ENCODE measurements at regions not wholly inside any gene's neighbourhood (a gene's known extent, or its start where the extent isn't known, plus 50 kb on each side); places are given as distances from the start of the nearest gene placed in this dataset.

- Histone ChIP-seq H3K4me2 (ENCODE audit: low read length) (no peak overlapping the region), H3K9me2 (replicated peaks; ENCODE audit: low read length) (no peaks in the 10 kb centered on the region), H2AFZ (ENCODE audit: low read length) (no peak overlapping the region), H3K36me3 (ENCODE audit: low read depth, low read length) (no peaks in the 10 kb centered on the region), H3K9ac (ENCODE audit: low read length) (no peak overlapping the region), H3K9me3 (ENCODE audit: low read length) (no peaks in the 10 kb centered on the region), H3K4me3 (ENCODE audit: low read length) (no peak overlapping the region), H3K27ac (ENCODE audit: low read length) (no peak overlapping the region), H3K4me1 (ENCODE audit: insufficient read depth, low read length) (no peaks in the 10 kb centered on the region), H3F3A (ENCODE audit: low read length, unreplicated experiment) (no peaks in the 10 kb centered on the region), H3K27me3 (ENCODE audit: low read length) (no peaks in the 10 kb centered on the region), H4K20me1 (ENCODE audit: low read length) (no peaks in the 10 kb centered on the region), H3K79me2 (ENCODE audit: low read length) (no peaks in the 10 kb centered on the region)
- intact Hi-C loops (cut with micrococcal nuclease) = no loop called here
- BruUV-seq (replicated peaks) = no TSS peak
- DNase-seq (no peak), ATAC-seq (no peak)
- TF ChIP-seq EZH2 (IDR thresholded peaks at IDR 0.05; ENCODE audit: low read length, unreplicated experiment) (no peak), EZH2phosphoT487 (IDR thresholded peaks at IDR 0.05; ENCODE audit: borderline replicate concordance, low read length) (no peak)
- ChIA-PET POLR2A (ENCODE audit: unreplicated experiment) (no interaction called here), CTCF (no interaction called here)
Measured at GRCh38 chr10:131480861-131481260, 169.3 kb upstream of the TCERG1L start.

- TF ChIP-seq CTCF (conservative IDR thresholded peaks at IDR 0.05; ENCODE audit: low read depth, low read length) (no peak), EZH2 (IDR thresholded peaks at IDR 0.05; ENCODE audit: low read length, unreplicated experiment) (no peak)
- Histone ChIP-seq H3K79me2 (ENCODE audit: low read length) (no peaks in the 10 kb centered on the region), H3K4me1 (ENCODE audit: insufficient read depth, low read length) (no peaks in the 10 kb centered on the region), H4K20me1 (ENCODE audit: low read length) (no peaks in the 10 kb centered on the region), H3K9ac (ENCODE audit: low read length) (no peak overlapping the region), H3K4me2 (ENCODE audit: low read length) (no peak overlapping the region), H3K36me3 (ENCODE audit: low read depth, low read length) (no peaks in the 10 kb centered on the region), H3K4me3 (ENCODE audit: low read length) (no peak overlapping the region), H3K9me3 (ENCODE audit: low read length) (no peaks in the 10 kb centered on the region), H3F3A (ENCODE audit: low read length, unreplicated experiment) (no peaks in the 10 kb centered on the region), H3K9me2 (replicated peaks; ENCODE audit: low read length) (no peaks in the 10 kb centered on the region), H2AFZ (ENCODE audit: low read length) (no peak overlapping the region), H3K27me3 (ENCODE audit: low read length) (no peaks in the 10 kb centered on the region), H3K27ac (ENCODE audit: low read length) (no peak overlapping the region)
- no peak for DNase-seq
- intact Hi-C loops (cut with micrococcal nuclease) = no loop called here
- ChIA-PET CTCF (no interaction called here), POLR2A (ENCODE audit: unreplicated experiment) (no interaction called here)
- BruUV-seq (replicated peaks) = no TSS peak
- no peak for ATAC-seq
Measured at GRCh38 chr10:131485732-131486131, 174.2 kb upstream of the TCERG1L start.

GRCh38 chr10:131487822-131488221 lies 176.3 kb upstream of the TCERG1L start:
- intact Hi-C loops (cut with micrococcal nuclease) = no loop called here
- no peak overlapping the region for H3K4me3 ChIP-seq (ENCODE audit: low read length)
- no TSS peak for BruUV-seq (replicated peaks)
- H3K36me3 ChIP-seq (ENCODE audit: low read depth, low read length) = no peaks in the 10 kb centered on the region
- H3K9me3 ChIP-seq (ENCODE audit: low read length) = no peaks in the 10 kb centered on the region
- no peak overlapping the region for H3K9ac ChIP-seq (ENCODE audit: low read length)
- no peaks in the 10 kb centered on the region for H3K27me3 ChIP-seq (ENCODE audit: low read length)
- no peaks in the 10 kb centered on the region for H3F3A ChIP-seq (ENCODE audit: low read length, unreplicated experiment)
- no peaks in the 10 kb centered on the region for H4K20me1 ChIP-seq (ENCODE audit: low read length)
- no peak overlapping the region for H3K27ac ChIP-seq (ENCODE audit: low read length)
- no peaks in the 10 kb centered on the region for H3K4me1 ChIP-seq (ENCODE audit: insufficient read depth, low read length)
- DNase-seq (no peak), ATAC-seq (no peak)
- H2AFZ ChIP-seq (ENCODE audit: low read length) = no peak overlapping the region
- no peaks in the 10 kb centered on the region for H3K9me2 ChIP-seq (replicated peaks; ENCODE audit: low read length)
- ChIA-PET POLR2A (ENCODE audit: unreplicated experiment) (no interaction called here), CTCF (no interaction called here)
- TF ChIP-seq EZH2 (IDR thresholded peaks at IDR 0.05; ENCODE audit: low read length, unreplicated experiment) (no peak), EZH2phosphoT487 (IDR thresholded peaks at IDR 0.05; ENCODE audit: borderline replicate concordance, low read length) (no peak), CTCF (conservative IDR thresholded peaks at IDR 0.05; ENCODE audit: low read depth, low read length) (no peak)
- no peaks in the 10 kb centered on the region for H3K79me2 ChIP-seq (ENCODE audit: low read length)
- no peak overlapping the region for H3K4me2 ChIP-seq (ENCODE audit: low read length)
